ENCODE measurements at regions not wholly inside any gene's neighbourhood (a gene's known extent, or its start where the extent isn't known, plus 50 kb on each side); places are given as distances from the start of the nearest gene placed in this dataset.

- no peak for TF ChIP-seq CTCF (IDR thresholded peaks at IDR 0.05; ENCODE audit: low read depth, low read length)
- no peak for DNase-seq (ENCODE audit: extremely low read depth, low read depth)
These were observed 614.3 kb upstream of the SLC8A1 start for GRCh38 chr2:41066168-41066567.

GRCh38 chr2:41068740-41069139, 616.9 kb upstream of the SLC8A1 start:
- DNase-seq (ENCODE audit: extremely low read depth, low read depth): no peak
- no peak for TF ChIP-seq CTCF (IDR thresholded peaks at IDR 0.05; ENCODE audit: low read depth, low read length)

- TF ChIP-seq CTCF (IDR thresholded peaks at IDR 0.05; ENCODE audit: low read depth, low read length): no peak
- no peak for DNase-seq (ENCODE audit: extremely low read depth, low read depth)
These were observed 626.5 kb upstream of the SLC8A1 start for GRCh38 chr2:41078341-41078740.

- DNase-seq (ENCODE audit: extremely low read depth, low read depth): no peak
- no peak for TF ChIP-seq CTCF (IDR thresholded peaks at IDR 0.05; ENCODE audit: low read depth, low read length)
These were observed 627.1 kb upstream of the SLC8A1 start for GRCh38 chr2:41079011-41079410.

GRCh38 chr2:41084321-41084720, 632.4 kb upstream of the SLC8A1 start:
- TF ChIP-seq CTCF (IDR thresholded peaks at IDR 0.05; ENCODE audit: low read depth, low read length): no peak
- no peak for DNase-seq (ENCODE audit: extremely low read depth, low read depth)

- DNase-seq (ENCODE audit: extremely low read depth, low read depth): no peak
- no peak for TF ChIP-seq CTCF (IDR thresholded peaks at IDR 0.05; ENCODE audit: low read depth, low read length)
These were observed 636.1 kb upstream of the SLC8A1 start for GRCh38 chr2:41087946-41088345.

- no peak for TF ChIP-seq CTCF (IDR thresholded peaks at IDR 0.05; ENCODE audit: low read depth, low read length)
- no peak for DNase-seq (ENCODE audit: extremely low read depth, low read depth)
These were observed 649.4 kb upstream of the SLC8A1 start for GRCh38 chr2:41101281-41101680.

All from AG09319 (cell line).